ENCODE measurements at regions not wholly inside any gene's neighbourhood (a gene's known extent, or its start where the extent isn't known, plus 50 kb on each side); places are given as distances from the start of the nearest gene placed in this dataset.

GRCh38 chr20:57849121-57849520 is 139.3 kb upstream of the PMEPA1 start:
- H3K36me3 ChIP-seq (ENCODE audit: control insufficient read depth in 2 of 2, insufficient read depth in 2 of 2, low read length in 1 of 2), result no peaks in the 10 kb centered on the region
- H3K27ac ChIP-seq (ENCODE audit: control insufficient read depth, insufficient read depth), result no peak overlapping the region
- H3K4me1 ChIP-seq (ENCODE audit: control insufficient read depth, insufficient read depth, low read length), result no peaks in the 10 kb centered on the region
- RAD21 ChIA-PET (ENCODE audit: unreplicated experiment), result no interaction called here
- DNase-seq (ENCODE audit: low read depth, low spot score) (no peak), FAIRE-seq (no peak), ATAC-seq (no peak)
- H3K27me3 ChIP-seq (replicated peaks in 1 of 2; ENCODE audit: control insufficient read depth in 2 of 2, insufficient read depth in 2 of 2, low read length in 1 of 2), result no peaks in the 10 kb centered on the region; a peak in 1 of 4 replicates
- POLR2A ChIA-PET, result no interaction called here
- 7% methylated on average over 4 of the region's 4 CpGs for WGBS (ENCODE audit: insufficient coverage, insufficient replicate concordance, low lambda C conversion rate, missing lambda C conversion rate)
- no peak overlapping the region for H3K4me3 ChIP-seq
- H3K9me3 ChIP-seq (replicated peaks; ENCODE audit: control insufficient read depth, insufficient read depth, low read length), result no peaks in the 10 kb centered on the region
- BruUV-seq (replicated peaks), result no TSS peak
- no peak overlapping the region for H3K4me2 ChIP-seq (ENCODE audit: control insufficient read depth, insufficient read depth)
- intact Hi-C loops (cut with micrococcal nuclease; ENCODE audit: unreplicated experiment) (no loop called here), in situ Hi-C loops (cut with MboI) (no loop called here)
- no peak overlapping the region for H3K9ac ChIP-seq (ENCODE audit: control insufficient read depth, insufficient read depth, low read length)
- H2AFZ ChIP-seq (ENCODE audit: control insufficient read depth, low read depth, low read length), result no peak overlapping the region
- H3K79me2 ChIP-seq (ENCODE audit: control insufficient read depth, insufficient read depth, low read length), result no peaks in the 10 kb centered on the region
- SMC1A ChIA-PET (ENCODE audit: uncharacterized antibody, unreplicated experiment), result no interaction called here
- H4K20me1 ChIP-seq (ENCODE audit: control insufficient read depth, insufficient read depth), result no peaks in the 10 kb centered on the region
- no peak for TF ChIP-seq EZH2 (IDR thresholded peaks at IDR 0.05; ENCODE audit: borderline replicate concordance, control insufficient read depth, low read depth, low read length)
- CTCF ChIA-PET, result no interaction called here

- CTCF ChIA-PET, result interaction anchor here (0.7 kb wide), 1 partner anchor 40 kb away, joined by 3 read pairs; no protein-coding TSS in a partner anchor
- TF ChIP-seq CUX1 (IDR thresholded peaks at IDR 0.05; ENCODE audit: insufficient replicate concordance, low read depth, low read length), result no peak
- TF ChIP-seq ESRRA (IDR thresholded peaks at IDR 0.05; ENCODE audit: low read length), result no peak
- TF ChIP-seq RFX5 (IDR thresholded peaks at IDR 0.05; ENCODE audit: low read depth, low read length), result no peak
- no peak for TF ChIP-seq SRF (IDR thresholded peaks at IDR 0.05; ENCODE audit: low read depth in 2 of 2, low read length in 2 of 2)
- no peak for TF ChIP-seq SIX5 (IDR thresholded peaks at IDR 0.05; ENCODE audit: low read depth, low read length, severe bottlenecking)
- no peak for TF ChIP-seq MEF2B (IDR thresholded peaks at IDR 0.05; ENCODE audit: partially characterized antibody, poor library complexity, severe bottlenecking)
- TF ChIP-seq SMARCA5 (IDR thresholded peaks at IDR 0.05), result no peak
- TF ChIP-seq SMAD5 (IDR thresholded peaks at IDR 0.05; ENCODE audit: low read depth), result no peak
- TF ChIP-seq BMI1 (IDR thresholded peaks at IDR 0.05; ENCODE audit: borderline replicate concordance), result no peak
These were observed 138.5 kb upstream of the PMEPA1 start for GRCh38 chr20:57848282-57848681.

More at GRCh38 chr20:57848282-57848681, 138.5 kb upstream of the PMEPA1 start:
- Histone ChIP-seq H3K9ac (ENCODE audit: control insufficient read depth, insufficient read depth, low read length) (no peak overlapping the region), H3K27ac (ENCODE audit: control insufficient read depth, insufficient read depth) (no peak overlapping the region), H3K27me3 (replicated peaks in 1 of 2; ENCODE audit: control insufficient read depth in 2 of 2, insufficient read depth in 2 of 2, low read length in 1 of 2) (no peaks in the 10 kb centered on the region; a peak in 1 of 4 replicates), H3K4me1 (ENCODE audit: control insufficient read depth, insufficient read depth, low read length) (no peaks in the 10 kb centered on the region), H3K79me2 (ENCODE audit: control insufficient read depth, insufficient read depth, low read length) (no peaks in the 10 kb centered on the region), H3K4me2 (ENCODE audit: control insufficient read depth, insufficient read depth) (no peak overlapping the region), H3K4me3 (no peak overlapping the region), H2AFZ (ENCODE audit: control insufficient read depth, low read depth, low read length) (no peak overlapping the region), H4K20me1 (ENCODE audit: control insufficient read depth, insufficient read depth) (no peaks in the 10 kb centered on the region), H3K9me3 (replicated peaks; ENCODE audit: control insufficient read depth, insufficient read depth, low read length) (no peaks in the 10 kb centered on the region), H3K36me3 (ENCODE audit: control insufficient read depth in 2 of 2, insufficient read depth in 2 of 2, low read length in 1 of 2) (no peaks in the 10 kb centered on the region)
- FAIRE-seq (no peak), ATAC-seq (no peak), DNase-seq (ENCODE audit: low read depth, low spot score) (no peak)
- in situ Hi-C loops (cut with MboI) (no loop called here), intact Hi-C loops (cut with micrococcal nuclease; ENCODE audit: unreplicated experiment) (no loop called here)
- SMC1A ChIA-PET (ENCODE audit: uncharacterized antibody, unreplicated experiment), result no interaction called here
- BruUV-seq (replicated peaks), result no TSS peak
- RAD21 ChIA-PET (ENCODE audit: unreplicated experiment), result no interaction called here
- POLR2A ChIA-PET, result no interaction called here

Measured in GM12878 (cell line).